MM.1S (cell line): ENCODE measurements at regions not wholly inside any gene's neighbourhood (a gene's known extent, or its start where the extent isn't known, plus 50 kb on each side); places are given as distances from the start of the nearest gene placed in this dataset.

Experiments used
- EZH2 ChIP-seq: fragments of 300-600 bp; sonication (generic); optimal IDR thresholded peaks from 2 replicates; pipeline ENCODE3; 2017; ENCODE audit warnings: low read depth, mild to moderate bottlenecking, antibody characterized with exemption, low read length, mixed read lengths
- EZH2phosphoT487 ChIP-seq: fragments of 300-600 bp; sonication (generic); IDR thresholded peaks from 2 replicates; pipeline ENCODE4 v1.6.1; 2018; ENCODE audit warnings: antibody characterized with exemption, low read length
- TF ChIP-seq, protein P1 (sequence below): fragments of 300-600 bp; sonication (generic); IDR thresholded peaks from 2 replicates; pipeline ENCODE4 v1.5.1; 2016; ENCODE audit warnings: antibody characterized with exemption, low read length, mixed read lengths

DNA sequence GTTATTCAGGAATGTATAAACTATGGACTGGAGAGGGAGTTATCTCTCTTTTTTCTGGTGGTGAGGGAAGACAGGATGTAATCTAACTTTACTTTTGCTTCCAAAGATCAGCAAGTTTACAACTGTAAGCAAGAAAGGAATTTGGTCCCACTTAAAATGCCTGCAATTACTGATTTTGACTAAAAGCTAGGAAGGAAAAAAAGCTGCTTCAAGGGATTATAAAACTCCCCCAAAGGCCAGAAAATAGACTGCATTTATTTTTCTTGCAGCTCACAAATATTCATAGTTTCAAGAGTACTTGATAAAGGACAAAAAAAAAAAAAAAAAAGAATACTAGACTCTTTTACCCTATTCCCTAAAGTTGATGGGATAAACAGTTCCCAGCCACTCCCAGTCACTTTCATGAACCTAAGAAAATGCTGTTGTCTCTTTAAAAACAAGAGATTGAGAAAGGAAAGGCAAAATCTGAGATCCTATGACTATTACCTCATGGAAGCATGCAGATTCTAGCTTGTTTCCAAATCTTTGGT is 128.7 kb upstream of the BMP4 start:
- TF ChIP-seq, protein P1, sequence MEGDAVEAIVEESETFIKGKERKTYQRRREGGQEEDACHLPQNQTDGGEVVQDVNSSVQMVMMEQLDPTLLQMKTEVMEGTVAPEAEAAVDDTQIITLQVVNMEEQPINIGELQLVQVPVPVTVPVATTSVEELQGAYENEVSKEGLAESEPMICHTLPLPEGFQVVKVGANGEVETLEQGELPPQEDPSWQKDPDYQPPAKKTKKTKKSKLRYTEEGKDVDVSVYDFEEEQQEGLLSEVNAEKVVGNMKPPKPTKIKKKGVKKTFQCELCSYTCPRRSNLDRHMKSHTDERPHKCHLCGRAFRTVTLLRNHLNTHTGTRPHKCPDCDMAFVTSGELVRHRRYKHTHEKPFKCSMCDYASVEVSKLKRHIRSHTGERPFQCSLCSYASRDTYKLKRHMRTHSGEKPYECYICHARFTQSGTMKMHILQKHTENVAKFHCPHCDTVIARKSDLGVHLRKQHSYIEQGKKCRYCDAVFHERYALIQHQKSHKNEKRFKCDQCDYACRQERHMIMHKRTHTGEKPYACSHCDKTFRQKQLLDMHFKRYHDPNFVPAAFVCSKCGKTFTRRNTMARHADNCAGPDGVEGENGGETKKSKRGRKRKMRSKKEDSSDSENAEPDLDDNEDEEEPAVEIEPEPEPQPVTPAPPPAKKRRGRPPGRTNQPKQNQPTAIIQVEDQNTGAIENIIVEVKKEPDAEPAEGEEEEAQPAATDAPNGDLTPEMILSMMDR: no peak
- no peak for TF ChIP-seq EZH2phosphoT487
- no peak for TF ChIP-seq EZH2
